GM12874 (cell line): ENCODE measurements at regions not wholly inside any gene's neighbourhood (a gene's known extent, or its start where the extent isn't known, plus 50 kb on each side); places are given as distances from the start of the nearest gene placed in this dataset.

Experiments used
- TF ChIP-seq, protein P1 (sequence below): IDR thresholded peaks from 2 replicates; pipeline ENCODE4 v1.5.1; 2011; ENCODE audit warnings: low read depth, mild to moderate bottlenecking, control low read depth, low read length, moderate library complexity; ENCODE audit not compliant: insufficient read depth

DNA sequence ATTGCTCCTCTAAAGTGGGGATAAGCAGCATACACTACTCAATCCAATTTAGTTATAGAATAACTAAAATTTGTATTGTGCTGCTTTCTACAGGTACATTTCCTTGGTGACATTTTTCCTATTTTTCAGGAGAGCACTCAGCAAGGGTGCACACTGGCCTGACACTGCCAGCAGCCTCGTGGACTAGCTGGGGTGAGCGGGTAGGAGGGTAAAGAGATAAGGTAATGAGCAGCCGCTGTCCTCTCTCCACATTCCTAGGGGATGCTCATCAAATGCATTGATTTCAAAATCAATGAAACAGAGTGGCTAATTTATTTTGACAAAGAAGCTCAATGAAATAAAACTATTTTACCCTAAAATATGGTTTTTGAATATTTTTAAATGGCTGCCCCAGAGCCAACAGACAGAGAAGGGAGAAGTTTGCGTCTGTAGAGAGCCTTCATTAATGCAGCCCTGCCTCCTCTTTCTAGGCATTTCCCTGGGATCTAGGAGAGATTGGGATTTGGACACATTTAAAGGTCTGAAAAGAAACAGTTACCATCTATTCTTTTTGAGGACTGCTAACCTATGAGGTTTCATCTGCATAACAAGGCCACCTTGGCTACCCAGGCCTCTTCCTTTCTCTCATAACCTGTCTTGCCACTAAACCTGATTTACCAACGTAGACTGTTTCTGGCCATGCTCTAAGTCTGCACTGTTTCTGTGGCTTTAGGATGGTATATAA is 561.0 kb downstream of the IPMK start:
- TF ChIP-seq, protein P1, sequence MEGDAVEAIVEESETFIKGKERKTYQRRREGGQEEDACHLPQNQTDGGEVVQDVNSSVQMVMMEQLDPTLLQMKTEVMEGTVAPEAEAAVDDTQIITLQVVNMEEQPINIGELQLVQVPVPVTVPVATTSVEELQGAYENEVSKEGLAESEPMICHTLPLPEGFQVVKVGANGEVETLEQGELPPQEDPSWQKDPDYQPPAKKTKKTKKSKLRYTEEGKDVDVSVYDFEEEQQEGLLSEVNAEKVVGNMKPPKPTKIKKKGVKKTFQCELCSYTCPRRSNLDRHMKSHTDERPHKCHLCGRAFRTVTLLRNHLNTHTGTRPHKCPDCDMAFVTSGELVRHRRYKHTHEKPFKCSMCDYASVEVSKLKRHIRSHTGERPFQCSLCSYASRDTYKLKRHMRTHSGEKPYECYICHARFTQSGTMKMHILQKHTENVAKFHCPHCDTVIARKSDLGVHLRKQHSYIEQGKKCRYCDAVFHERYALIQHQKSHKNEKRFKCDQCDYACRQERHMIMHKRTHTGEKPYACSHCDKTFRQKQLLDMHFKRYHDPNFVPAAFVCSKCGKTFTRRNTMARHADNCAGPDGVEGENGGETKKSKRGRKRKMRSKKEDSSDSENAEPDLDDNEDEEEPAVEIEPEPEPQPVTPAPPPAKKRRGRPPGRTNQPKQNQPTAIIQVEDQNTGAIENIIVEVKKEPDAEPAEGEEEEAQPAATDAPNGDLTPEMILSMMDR: no peak

DNA sequence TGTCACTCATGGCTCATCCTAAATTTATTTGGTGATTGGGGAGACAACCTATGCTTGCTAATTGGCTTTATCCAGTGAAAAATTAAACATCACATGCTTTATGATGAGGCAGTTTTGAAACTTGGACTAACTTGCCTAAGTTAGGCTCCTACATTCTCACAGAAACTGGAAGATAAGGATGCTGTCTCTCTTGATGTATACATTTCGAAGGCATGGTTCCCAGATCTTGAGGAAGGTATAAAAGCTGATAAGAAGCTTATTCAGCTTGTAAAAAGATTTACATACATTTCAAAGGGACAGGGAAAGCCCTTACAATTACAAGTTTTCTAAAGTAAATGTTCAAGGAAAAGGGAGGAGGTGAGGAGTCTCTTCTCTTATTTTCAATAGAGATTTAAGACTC is 561.7 kb downstream of the IPMK start:
- TF ChIP-seq, protein P1: no peak

DNA sequence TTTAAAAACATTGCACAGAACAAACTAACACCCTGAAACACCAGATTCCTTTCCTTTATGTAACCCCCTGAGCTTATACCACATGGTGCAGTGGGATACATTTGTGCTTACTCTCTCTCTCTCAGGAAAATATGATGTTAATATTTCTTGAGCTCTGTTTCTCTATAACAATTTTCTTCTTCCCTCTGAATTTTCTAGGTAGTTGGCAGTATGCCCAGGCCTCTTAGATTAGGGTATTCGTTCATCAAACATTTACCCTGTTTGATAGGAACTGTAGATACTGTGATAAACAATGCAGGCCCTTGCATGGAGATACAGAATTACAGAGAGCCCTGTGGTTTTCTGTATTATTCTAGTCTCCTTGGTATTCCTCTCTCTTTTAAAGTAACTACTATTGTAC is 567.8 kb downstream of the IPMK start:
- TF ChIP-seq, protein P1: no peak

DNA sequence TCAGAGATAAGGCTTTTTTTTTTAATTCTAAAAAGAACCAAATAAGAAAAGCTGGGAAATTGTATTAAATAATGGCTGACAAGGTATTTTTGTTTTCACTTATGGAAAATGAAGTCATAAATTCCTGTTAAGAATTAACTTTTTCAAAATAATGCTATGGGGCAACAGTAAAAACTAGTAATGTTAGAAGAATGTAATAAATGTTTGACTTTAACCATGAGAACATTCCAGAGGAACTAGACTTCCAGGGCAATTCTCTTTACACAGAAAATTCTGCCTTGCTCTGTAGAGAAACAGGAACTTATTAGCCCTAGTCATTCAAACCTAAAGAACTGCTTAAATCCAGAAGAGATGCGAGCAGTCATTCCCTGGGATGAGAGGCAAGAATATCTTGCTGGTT is 571.1 kb downstream of the IPMK start:
- TF ChIP-seq, protein P1: no peak

DNA sequence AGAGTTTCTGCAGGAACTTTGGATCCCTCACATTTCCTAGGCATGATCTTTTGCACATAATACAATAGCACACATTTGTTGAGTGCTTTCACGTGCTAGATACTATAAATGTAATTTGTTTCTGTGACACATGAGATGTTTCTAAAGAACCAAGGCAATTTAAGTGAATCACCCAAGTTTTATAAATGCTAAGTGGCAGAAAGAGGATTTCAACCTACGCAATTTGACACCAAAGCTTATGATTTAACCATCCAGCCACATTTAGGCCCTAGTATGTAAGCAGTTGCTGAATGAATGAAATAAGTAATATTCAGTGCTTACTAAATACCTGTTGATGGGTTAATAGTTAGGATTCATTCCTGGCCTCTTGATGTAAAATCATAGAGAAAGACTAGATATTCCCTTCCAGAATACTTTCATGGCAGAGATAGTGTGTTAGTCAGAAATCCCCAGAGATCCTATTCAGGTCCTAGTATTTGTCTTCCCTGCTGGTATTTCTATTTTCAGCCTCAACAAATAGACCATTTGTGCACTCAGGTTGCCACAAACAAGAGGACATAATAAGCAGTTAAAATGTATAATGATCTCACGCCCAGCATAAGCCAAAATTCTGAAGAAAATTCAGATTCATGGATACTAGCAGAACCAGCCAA is 572.6 kb downstream of the IPMK start:
- TF ChIP-seq, protein P1: no peak

DNA sequence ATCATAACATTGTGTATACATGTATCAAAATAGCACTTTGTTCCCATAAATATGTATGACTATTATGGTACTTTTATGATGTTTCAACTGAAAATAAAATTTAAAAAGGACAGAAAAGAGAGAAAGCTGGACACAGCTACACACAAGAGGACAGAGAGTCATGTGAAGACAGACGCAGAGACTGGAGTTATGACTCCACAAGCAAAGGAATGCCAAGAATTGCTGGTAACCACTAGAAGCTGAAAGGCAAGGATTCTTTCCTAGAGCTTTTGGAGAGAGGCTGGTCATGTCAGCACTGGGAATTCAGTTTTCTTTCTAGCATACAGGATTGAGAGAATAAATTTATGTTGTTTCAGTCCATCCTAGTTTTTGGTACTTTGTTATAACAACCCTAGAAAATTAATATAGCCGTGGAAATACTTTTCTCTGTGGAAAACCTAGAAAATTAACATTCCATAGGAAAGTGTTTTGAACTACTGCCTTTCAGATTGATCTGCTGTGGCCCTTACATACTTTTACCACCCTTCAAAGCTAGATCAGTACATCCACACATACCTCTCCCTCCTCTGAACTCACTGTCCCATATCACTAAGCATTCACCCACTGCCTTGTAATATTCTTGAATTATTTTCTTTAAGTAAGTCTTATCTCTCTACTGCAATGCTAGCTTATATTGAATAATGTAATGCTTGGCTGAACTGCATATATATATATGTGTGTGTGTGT is 575.3 kb downstream of the IPMK start:
- TF ChIP-seq, protein P1: no peak

DNA sequence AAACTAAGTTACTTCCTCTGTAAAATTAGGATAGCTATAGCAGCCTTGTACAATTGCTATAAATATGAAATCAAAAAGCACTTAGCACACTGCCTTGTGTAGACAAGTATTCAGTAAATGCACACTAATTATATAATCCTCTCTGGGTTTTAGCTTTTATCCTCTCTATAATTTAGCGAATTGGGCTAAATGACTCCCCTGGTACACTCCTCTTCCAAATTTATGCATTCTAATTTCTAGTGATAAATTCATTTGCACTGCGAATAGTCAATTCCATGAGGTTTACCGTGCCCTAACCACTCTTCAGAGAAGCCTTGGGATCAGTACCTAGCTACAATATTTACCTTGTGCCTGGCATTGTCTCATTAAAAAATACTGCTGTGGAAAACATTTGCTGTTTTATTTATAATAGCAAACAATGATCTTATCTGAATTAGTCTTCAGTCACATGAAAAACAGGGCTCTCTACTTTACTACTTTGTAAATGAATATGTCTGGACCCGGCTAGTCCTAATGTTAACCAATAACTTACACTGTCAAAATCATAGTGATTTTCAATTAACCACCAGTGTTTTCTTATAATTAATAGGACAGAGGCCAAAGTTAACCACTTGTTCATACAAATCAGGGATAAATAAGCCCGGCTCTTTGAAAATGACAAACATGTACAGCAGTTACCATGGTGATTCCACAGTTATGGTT is 577.9 kb downstream of the IPMK start:
- TF ChIP-seq, protein P1: no peak
